Cardiac muscle cell (in vitro differentiated cells and primary cell): ENCODE measurements at regions not wholly inside any gene's neighbourhood (a gene's known extent, or its start where the extent isn't known, plus 50 kb on each side); places are given as distances from the start of the nearest gene placed in this dataset.
"Not testable (repeated sequence)": the region's sequence is repeated elsewhere in the genome, so short reads cannot be mapped to it uniquely, and the experiment has no call there.

Source experiments
- DNase-seq, 2 donors: peaks; one replicate each; pipeline versions ENCODE4 v3.0.0 to v3.0.0-alpha.2; 2010 to 2017; ENCODE audit warnings: low read depth in 1 of 2, low spot score in 1 of 2
- H3K27ac ChIP-seq: fragments of 200-600 bp; sonication (generic); 2 replicates; pipeline ENCODE4 v1.5.1; 2016
- H3K27me3 ChIP-seq: fragments of 200-600 bp; sonication (generic); 2 replicates; pipeline ENCODE4 v1.6.0; 2016; ENCODE audit warnings: control low read depth
- H3K36me3 ChIP-seq: fragments of 200-600 bp; sonication (generic); 2 replicates; pipeline ENCODE4 v1.5.1; 2016; ENCODE audit warnings: control low read depth
- H3K4me1 ChIP-seq: fragments of 200-600 bp; sonication (generic); 2 replicates; pipeline ENCODE4 v1.8.1; 2017; ENCODE audit warnings: low read depth, mild to moderate bottlenecking, mixed run types
- H3K4me3 ChIP-seq: fragments of 200-600 bp; sonication (generic); 2 replicates; pipeline ENCODE4 v1.5.1; 2016; ENCODE audit warnings: mild to moderate bottlenecking
- H3K9me3 ChIP-seq: fragments of 200-600 bp; sonication (generic); 2 replicates; pipeline ENCODE4 v1.5.1; 2017; ENCODE audit warnings: low read depth, mild to moderate bottlenecking, control low read depth
- TF ChIP-seq, protein P1 (sequence below): IDR thresholded peaks from 2 replicates; pipeline ENCODE4 v1.5.1; 2012; ENCODE audit warnings: low read depth, mild to moderate bottlenecking, low read length

DNA sequence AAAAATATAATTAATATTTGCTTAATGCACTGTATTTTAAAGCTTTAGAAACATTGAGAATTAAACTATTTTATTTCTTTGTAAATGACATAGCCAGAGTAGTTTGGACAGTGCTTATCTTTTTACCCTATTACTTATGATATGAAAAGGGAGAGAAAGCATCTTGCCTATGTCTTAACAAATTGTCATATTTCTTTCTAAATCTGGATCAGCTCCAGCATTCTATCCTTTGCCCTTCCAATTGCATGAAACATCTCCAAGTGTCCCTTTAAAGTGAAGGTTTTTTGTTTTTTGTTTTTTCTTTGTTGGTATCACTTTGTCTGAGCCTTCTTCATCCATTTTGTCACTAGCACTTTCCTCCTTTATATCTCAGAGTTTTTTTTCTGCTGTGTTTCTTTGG is 511.6 kb upstream of the FAM174A start:
- Histone ChIP-seq H3K27me3 (no peaks in the 10 kb centered on the region), H3K4me3 (no peak overlapping the region), H3K27ac (no peak overlapping the region), H3K36me3 (no peaks in the 10 kb centered on the region), H3K4me1 (no peaks in the 10 kb centered on the region), H3K9me3 (no peaks in the 10 kb centered on the region)
- TF ChIP-seq, protein P1, sequence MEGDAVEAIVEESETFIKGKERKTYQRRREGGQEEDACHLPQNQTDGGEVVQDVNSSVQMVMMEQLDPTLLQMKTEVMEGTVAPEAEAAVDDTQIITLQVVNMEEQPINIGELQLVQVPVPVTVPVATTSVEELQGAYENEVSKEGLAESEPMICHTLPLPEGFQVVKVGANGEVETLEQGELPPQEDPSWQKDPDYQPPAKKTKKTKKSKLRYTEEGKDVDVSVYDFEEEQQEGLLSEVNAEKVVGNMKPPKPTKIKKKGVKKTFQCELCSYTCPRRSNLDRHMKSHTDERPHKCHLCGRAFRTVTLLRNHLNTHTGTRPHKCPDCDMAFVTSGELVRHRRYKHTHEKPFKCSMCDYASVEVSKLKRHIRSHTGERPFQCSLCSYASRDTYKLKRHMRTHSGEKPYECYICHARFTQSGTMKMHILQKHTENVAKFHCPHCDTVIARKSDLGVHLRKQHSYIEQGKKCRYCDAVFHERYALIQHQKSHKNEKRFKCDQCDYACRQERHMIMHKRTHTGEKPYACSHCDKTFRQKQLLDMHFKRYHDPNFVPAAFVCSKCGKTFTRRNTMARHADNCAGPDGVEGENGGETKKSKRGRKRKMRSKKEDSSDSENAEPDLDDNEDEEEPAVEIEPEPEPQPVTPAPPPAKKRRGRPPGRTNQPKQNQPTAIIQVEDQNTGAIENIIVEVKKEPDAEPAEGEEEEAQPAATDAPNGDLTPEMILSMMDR, result no peak
- DNase-seq, result no peak

DNA sequence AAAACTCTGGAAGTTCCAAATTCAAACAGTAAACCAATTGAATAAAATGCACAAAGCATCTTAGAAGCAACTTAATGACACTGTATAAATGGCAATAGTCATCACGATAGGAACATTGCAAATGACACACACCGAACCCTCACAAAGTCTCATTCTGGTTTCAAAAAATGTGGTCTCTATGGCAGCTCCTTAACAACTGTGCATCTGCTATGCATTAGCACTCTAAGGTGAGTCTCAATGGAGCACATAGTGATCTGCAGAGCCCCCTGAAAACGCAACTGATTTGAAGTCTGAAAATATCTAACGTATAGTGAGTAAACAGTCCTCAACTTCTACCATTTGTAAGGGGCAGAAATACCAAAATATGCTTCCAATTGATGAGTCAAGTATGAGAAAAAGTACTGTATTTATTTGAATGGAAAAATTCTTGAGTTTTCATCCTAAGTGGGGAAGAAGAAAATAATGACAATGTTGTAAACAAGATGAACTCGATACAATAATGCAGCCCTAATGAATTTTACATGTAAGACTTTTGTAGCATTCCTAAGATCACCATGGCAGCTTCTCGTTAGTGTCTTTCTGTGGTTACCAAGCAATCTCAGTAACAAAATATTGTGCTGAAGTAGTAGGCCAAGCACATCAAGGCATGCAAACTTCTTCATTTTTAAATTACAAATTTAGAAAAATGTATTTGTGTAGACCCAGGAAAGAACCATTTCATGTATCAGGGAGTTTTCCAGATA is 517.5 kb upstream of the FAM174A start:
- H3K27me3 ChIP-seq, result no peaks in the 10 kb centered on the region
- no peak for DNase-seq
- no peaks in the 10 kb centered on the region for H3K9me3 ChIP-seq
- TF ChIP-seq, protein P1, result no peak
- no peak overlapping the region for H3K4me3 ChIP-seq
- H3K4me1 ChIP-seq, result no peaks in the 10 kb centered on the region
- H3K36me3 ChIP-seq, result no peaks in the 10 kb centered on the region
- no peak overlapping the region for H3K27ac ChIP-seq

DNA sequence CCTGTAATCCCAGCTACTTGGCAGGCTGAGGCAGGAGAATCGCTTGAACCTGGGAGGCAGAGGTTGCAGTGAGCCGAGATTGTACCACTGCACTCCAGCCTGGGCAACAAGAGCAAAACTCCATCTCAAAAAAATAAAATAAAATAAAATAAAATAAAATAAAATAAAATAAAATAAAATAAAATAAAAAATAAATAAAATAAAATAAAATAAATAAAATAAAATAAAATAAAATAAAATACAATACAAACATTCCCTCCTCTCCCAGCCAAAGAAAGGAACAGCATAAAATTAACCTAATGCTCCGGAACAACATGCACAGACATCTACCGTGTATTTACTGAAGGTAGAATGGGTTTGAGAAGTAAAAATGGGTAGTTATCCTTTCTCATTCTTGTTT is 521.9 kb upstream of the FAM174A start:
- H3K9me3 ChIP-seq, H3K27me3 ChIP-seq, H3K27ac ChIP-seq, H3K4me3 ChIP-seq, DNase-seq, H3K4me1 ChIP-seq, H3K36me3 ChIP-seq: not testable (repeated sequence)

DNA sequence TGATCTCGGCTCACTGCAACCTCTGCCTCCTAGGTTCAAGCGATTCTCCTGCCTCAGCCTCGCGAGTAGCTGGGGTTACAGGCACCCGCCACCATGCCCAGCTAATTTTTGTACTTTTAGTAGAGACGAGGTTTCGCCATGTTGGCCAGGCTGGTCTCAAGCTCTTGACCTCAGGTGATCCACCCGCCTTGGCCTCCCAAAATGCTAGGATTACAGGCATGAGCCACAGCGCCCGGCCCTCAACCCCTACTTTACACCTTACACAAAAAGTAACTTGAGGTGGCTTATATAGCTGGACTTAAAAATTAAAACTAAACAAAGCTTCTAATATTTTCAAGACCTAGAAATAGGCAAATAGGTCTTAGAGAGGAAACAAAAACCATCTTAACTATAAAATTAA is 524.0 kb upstream of the FAM174A start:
- not testable (repeated sequence) for H3K36me3 ChIP-seq, H3K9me3 ChIP-seq, H3K27ac ChIP-seq, H3K4me1 ChIP-seq, DNase-seq, H3K4me3 ChIP-seq, H3K27me3 ChIP-seq

DNA sequence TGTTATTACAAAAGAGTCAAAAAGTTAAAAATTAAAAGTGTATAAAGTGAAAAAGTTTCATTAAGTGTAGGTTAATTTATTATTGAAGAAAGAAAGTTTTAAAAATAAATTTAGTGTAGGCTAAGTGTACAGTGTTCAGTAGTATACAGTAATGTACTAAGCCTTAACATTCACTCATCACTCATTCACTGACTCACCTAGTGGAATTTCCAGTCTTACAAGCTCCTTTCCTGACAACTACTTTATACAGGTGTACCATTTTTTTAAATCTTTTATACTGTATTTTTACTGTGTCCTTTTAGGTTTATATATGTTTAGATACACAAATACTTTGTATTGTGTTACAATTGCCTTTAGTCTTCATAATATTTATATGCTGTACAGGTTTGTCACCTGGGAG is 530.2 kb upstream of the FAM174A start:
- TF ChIP-seq, protein P1, result no peak
- Histone ChIP-seq H3K9me3 (no peaks in the 10 kb centered on the region), H3K4me3 (no peak overlapping the region), H3K36me3 (no peaks in the 10 kb centered on the region), H3K4me1 (no peaks in the 10 kb centered on the region), H3K27me3 (no peaks in the 10 kb centered on the region), H3K27ac (no peak overlapping the region)
- no peak for DNase-seq

DNA sequence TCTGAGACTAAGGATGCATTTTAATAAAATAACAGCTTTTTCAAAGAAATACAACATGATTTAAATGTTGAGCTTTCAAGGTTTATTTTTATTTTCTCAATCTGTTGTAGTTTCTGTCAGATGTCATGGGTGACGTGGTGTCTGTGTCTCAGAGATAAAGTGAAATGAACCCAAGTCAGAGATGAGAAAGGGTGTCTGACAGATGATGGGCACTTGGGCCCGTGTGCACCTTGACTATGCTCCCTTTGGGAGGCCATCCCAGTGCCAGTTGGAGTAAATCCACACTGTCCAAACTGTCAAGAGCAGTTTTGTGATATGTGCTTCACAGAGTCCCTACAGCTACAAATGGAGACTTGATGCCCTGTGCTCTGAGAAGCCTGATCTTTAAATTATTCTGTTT is 536.9 kb upstream of the FAM174A start:
- Histone ChIP-seq H3K36me3 (no peaks in the 10 kb centered on the region), H3K4me1 (no peaks in the 10 kb centered on the region), H3K9me3 (no peaks in the 10 kb centered on the region), H3K27ac (no peak overlapping the region), H3K27me3 (no peaks in the 10 kb centered on the region), H3K4me3 (no peak overlapping the region)
- TF ChIP-seq, protein P1, result no peak
- no peak for DNase-seq
